ENCODE measurements at regions not wholly inside any gene's neighbourhood (a gene's known extent, or its start where the extent isn't known, plus 50 kb on each side); places are given as distances from the start of the nearest gene placed in this dataset.

DNA sequence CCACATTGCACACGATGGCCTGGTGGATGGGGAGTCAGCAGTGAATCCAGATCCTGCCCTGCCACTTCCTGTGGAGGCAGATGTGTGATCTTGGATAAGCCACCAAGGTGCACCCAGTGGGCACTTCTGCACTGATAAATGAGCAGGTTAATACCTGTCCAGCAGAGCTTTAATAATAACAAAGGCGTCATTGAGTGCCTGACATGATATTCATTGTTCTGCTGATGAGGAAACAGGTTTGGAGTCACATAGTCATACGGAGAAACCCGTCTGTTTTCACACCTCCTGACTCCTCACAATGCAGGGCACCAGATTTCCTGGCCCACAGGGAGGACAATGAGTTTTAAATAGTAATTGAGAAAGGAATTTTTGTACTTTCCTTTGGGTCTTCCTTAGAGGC is 324.6 kb upstream of the CDH5 start:
- Histone ChIP-seq H3K9me3 (ENCODE audit: low read length) (no peaks in the 10 kb centered on the region), H3K4me1 (ENCODE audit: insufficient read depth, low read length, poor library complexity, severe bottlenecking) (no peaks in the 10 kb centered on the region), H3K9me2 (ENCODE audit: insufficient read depth, low read length) (no peaks in the 10 kb centered on the region), H3K36me3 (ENCODE audit: insufficient read depth, low read length) (no peaks in the 10 kb centered on the region), H3K27ac (ENCODE audit: low read depth, low read length, poor library complexity, severe bottlenecking) (no peak overlapping the region), H3K79me2 (ENCODE audit: insufficient read depth, low read depth, low read length) (no peaks in the 10 kb centered on the region), H4K20me1 (ENCODE audit: insufficient read depth, low read length) (no peaks in the 10 kb centered on the region), H2AFZ (ENCODE audit: low read length) (no peak overlapping the region), H3K4me3 (ENCODE audit: low read depth, low read length, poor library complexity, severe bottlenecking) (no peak overlapping the region), H3K4me2 (ENCODE audit: low read length) (no peak overlapping the region)
- CTCF ChIA-PET (ENCODE audit: unreplicated experiment) = no interaction called here
- POLR2A ChIA-PET = no interaction called here
- DNase-seq (ENCODE audit: low spot score) = no peak
- intact Hi-C loops (cut with micrococcal nuclease; ENCODE audit: unreplicated experiment) = no loop called here
- no TSS peak for BruUV-seq (replicated peaks)
- TF ChIP-seq CTCF (conservative IDR thresholded peaks at IDR 0.05; ENCODE audit: low read length) (no peak), EZH2phosphoT487 (IDR thresholded peaks at IDR 0.05; ENCODE audit: borderline replicate concordance, low read depth, low read length) (no peak)

DNA sequence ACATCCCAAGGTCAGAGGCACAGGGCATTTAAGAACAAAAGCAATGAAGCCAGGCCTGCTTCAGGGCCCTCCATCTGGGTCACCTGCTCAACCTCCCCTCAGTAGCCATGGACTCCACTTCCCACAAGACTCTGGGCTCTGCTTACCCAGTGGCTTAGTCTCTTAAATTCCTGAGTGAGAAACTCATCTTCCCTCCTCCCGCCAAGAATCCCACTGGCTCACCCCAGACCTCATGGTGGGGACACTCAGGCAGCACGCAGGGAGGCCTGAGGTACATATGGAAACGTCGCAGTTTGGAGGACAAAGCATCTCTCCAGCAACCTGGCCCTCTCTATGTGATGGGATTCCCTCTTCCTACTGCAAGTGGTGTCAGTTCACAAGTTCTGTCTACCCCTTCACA is 326.7 kb upstream of the CDH5 start:
- Histone ChIP-seq H3K79me2 (ENCODE audit: insufficient read depth, low read depth, low read length) (no peaks in the 10 kb centered on the region), H3K36me3 (ENCODE audit: insufficient read depth, low read length) (no peaks in the 10 kb centered on the region), H3K27ac (ENCODE audit: low read depth, low read length, poor library complexity, severe bottlenecking) (no peak overlapping the region), H4K20me1 (ENCODE audit: insufficient read depth, low read length) (no peaks in the 10 kb centered on the region), H3K4me1 (ENCODE audit: insufficient read depth, low read length, poor library complexity, severe bottlenecking) (no peaks in the 10 kb centered on the region), H3K9me3 (ENCODE audit: low read length) (no peaks in the 10 kb centered on the region), H3K4me2 (ENCODE audit: low read length) (no peak overlapping the region), H2AFZ (ENCODE audit: low read length) (no peak overlapping the region), H3K9me2 (ENCODE audit: insufficient read depth, low read length) (no peaks in the 10 kb centered on the region), H3K4me3 (ENCODE audit: low read depth, low read length, poor library complexity, severe bottlenecking) (no peak overlapping the region)
- CTCF ChIA-PET (ENCODE audit: unreplicated experiment) = no interaction called here
- DNase-seq (ENCODE audit: low spot score) = no peak
- intact Hi-C loops (cut with micrococcal nuclease; ENCODE audit: unreplicated experiment) = no loop called here
- POLR2A ChIA-PET = no interaction called here
- no peak for TF ChIP-seq EZH2phosphoT487 (IDR thresholded peaks at IDR 0.05; ENCODE audit: borderline replicate concordance, low read depth, low read length)
- TF ChIP-seq CTCF (conservative IDR thresholded peaks at IDR 0.05; ENCODE audit: low read length) = no peak
- BruUV-seq (replicated peaks) = no TSS peak

DNA sequence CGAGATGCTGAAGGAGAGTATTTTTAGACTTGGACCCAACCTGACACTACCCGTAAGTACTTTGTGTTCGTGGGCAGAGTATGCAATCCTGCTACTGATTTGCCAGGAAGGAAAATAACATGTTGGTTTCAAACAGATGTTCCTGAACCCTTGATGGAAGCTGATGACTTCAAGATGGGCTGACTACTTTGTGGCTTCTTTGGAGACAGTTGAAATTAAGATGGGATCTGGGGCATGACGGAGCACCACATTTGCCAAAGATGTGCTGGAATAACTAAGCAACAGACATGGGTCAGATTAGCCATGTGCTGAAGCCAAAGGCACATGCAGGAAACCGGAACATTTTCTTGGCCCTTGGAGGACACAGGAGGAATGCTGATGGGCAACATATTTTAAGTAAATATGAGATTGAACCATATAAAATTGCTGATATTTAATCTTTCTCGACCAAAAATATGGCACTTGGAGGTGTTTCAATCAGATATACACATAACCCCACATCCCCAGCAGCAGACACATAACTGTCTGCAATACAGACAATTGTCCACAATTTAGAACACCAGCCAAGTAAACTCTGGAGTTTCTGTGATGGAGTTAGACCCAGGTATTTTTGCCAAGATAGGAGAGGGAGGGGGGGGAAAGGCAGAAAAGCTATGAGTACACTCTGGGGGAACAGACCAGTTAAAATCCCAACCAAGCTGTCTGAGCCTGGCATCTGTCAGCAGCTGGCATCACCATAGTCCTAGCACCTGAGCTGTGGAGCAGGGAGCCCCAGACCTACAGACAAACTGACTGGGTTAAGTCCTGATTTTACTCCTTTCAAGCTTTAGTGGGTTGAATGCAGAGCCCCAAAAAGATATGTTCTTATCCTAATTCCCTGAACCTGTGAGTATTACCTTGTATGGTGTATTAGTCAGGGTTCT is 329.4 kb upstream of the CDH5 start:
- H3K4me2 ChIP-seq (ENCODE audit: low read length) = no peak overlapping the region
- no TSS peak for BruUV-seq (replicated peaks)
- no peak overlapping the region for H3K27ac ChIP-seq (ENCODE audit: low read depth, low read length, poor library complexity, severe bottlenecking)
- no peaks in the 10 kb centered on the region for H3K9me2 ChIP-seq (ENCODE audit: insufficient read depth, low read length)
- no peak for TF ChIP-seq CTCF (conservative IDR thresholded peaks at IDR 0.05; ENCODE audit: low read length)
- TF ChIP-seq EZH2phosphoT487 (IDR thresholded peaks at IDR 0.05; ENCODE audit: borderline replicate concordance, low read depth, low read length) = no peak
- no peaks in the 10 kb centered on the region for H3K9me3 ChIP-seq (ENCODE audit: low read length)
- no peaks in the 10 kb centered on the region for H3K36me3 ChIP-seq (ENCODE audit: insufficient read depth, low read length)
- no peaks in the 10 kb centered on the region for H4K20me1 ChIP-seq (ENCODE audit: insufficient read depth, low read length)
- H3K4me3 ChIP-seq (ENCODE audit: low read depth, low read length, poor library complexity, severe bottlenecking) = no peak overlapping the region
- intact Hi-C loops (cut with micrococcal nuclease; ENCODE audit: unreplicated experiment) = no loop called here
- H2AFZ ChIP-seq (ENCODE audit: low read length) = no peak overlapping the region
- CTCF ChIA-PET (ENCODE audit: unreplicated experiment) = no interaction called here
- H3K79me2 ChIP-seq (ENCODE audit: insufficient read depth, low read depth, low read length) = no peaks in the 10 kb centered on the region
- no peak for DNase-seq (ENCODE audit: low spot score)
- no peaks in the 10 kb centered on the region for H3K4me1 ChIP-seq (ENCODE audit: insufficient read depth, low read length, poor library complexity, severe bottlenecking)
- POLR2A ChIA-PET = no interaction called here
